Neuronal stem cell (in vitro differentiated cells): ENCODE measurements at regions not wholly inside any gene's neighbourhood (a gene's known extent, or its start where the extent isn't known, plus 50 kb on each side); places are given as distances from the start of the nearest gene placed in this dataset.

ENCODE experiments used
- DNase-seq: peaks from one replicate; pipeline ENCODE4 v3.0.0-alpha.2; 2013; ENCODE audit warnings: low spot score
- H2AFZ ChIP-seq: one replicate; pipeline ENCODE4 v1.6.1; 2013; ENCODE audit warnings: mild to moderate bottlenecking, low read length, inconsistent platforms
- H2AK5ac ChIP-seq: 2 replicates; pipeline ENCODE4 v1.6.1; 2013; ENCODE audit warnings: low read depth, mild to moderate bottlenecking, inconsistent platforms, low read length, moderate library complexity, mixed read lengths
- H2BK120ac ChIP-seq: 2 replicates; pipeline ENCODE4 v1.6.1; 2013; ENCODE audit warnings: low read depth, mild to moderate bottlenecking, inconsistent platforms, low read length, moderate library complexity, mixed read lengths
- H2BK12ac ChIP-seq: one replicate; pipeline ENCODE4 v1.6.1; 2013; ENCODE audit warnings: low read length, inconsistent platforms
- H2BK15ac ChIP-seq: 2 replicates; pipeline ENCODE4 v1.6.1; 2013; ENCODE audit warnings: mild to moderate bottlenecking, low read length, inconsistent platforms, mixed read lengths
- H2BK5ac ChIP-seq: one replicate; pipeline ENCODE4 v1.6.1; 2013; ENCODE audit warnings: inconsistent platforms, mild to moderate bottlenecking, low read length, moderate library complexity
- H3K14ac ChIP-seq: one replicate; pipeline ENCODE4 v1.6.1; 2013; ENCODE audit warnings: low read length, inconsistent platforms
- H3K18ac ChIP-seq: 2 replicates; pipeline ENCODE4 v1.6.1; 2013; ENCODE audit warnings: low read length, inconsistent platforms
- H3K23ac ChIP-seq: 2 replicates; pipeline ENCODE4 v1.6.1; 2013; ENCODE audit warnings: low read depth, mild to moderate bottlenecking, mixed read lengths, low read length, inconsistent platforms; ENCODE audit not compliant: poor library complexity
- H3K27ac ChIP-seq: replicated peaks from 3 replicates; pipeline ENCODE4 v1.5.1; 2013; ENCODE audit warnings: low read length, inconsistent platforms
- H3K27me3 ChIP-seq, 3 experiments: 2 replicates each; pipeline ENCODE4 v1.6.1; 2013; ENCODE audit warnings: low read length in 3 of 3, mild to moderate bottlenecking in 2 of 3, inconsistent platforms in 1 of 3, low read depth in 1 of 3, mixed read lengths in 1 of 3, moderate library complexity in 1 of 3; ENCODE audit not compliant: control insufficient read depth in 3 of 3, insufficient read depth in 3 of 3
- H3K36me3 ChIP-seq, 2 donors: replicated peaks in 1 of 2; 2 replicates each; pipeline ENCODE4 v1.6.1; 2013; ENCODE audit warnings: low read length in 2 of 2; ENCODE audit not compliant: control insufficient read depth in 2 of 2, insufficient read depth in 2 of 2
- H3K4ac ChIP-seq: 2 replicates; pipeline ENCODE4 v1.6.1; 2013; ENCODE audit warnings: inconsistent platforms, mild to moderate bottlenecking, low read length, moderate library complexity
- H3K4me1 ChIP-seq, 2 donors: 1 replicate in 1 of 2; 2 replicates in 1 of 2; pipeline ENCODE4 v1.6.1; 2013; ENCODE audit warnings: low read length in 2 of 2, low read depth in 1 of 2; ENCODE audit not compliant: control insufficient read depth in 2 of 2, insufficient read depth in 1 of 2
- H3K4me2 ChIP-seq: one replicate; pipeline ENCODE4 v1.6.1; 2013; ENCODE audit warnings: mild to moderate bottlenecking, low read length, inconsistent platforms; ENCODE audit not compliant: insufficient read depth, poor library complexity, severe bottlenecking
- H3K4me3 ChIP-seq, 2 donors: 2 replicates each; pipeline ENCODE4 v1.5.1; 2013; ENCODE audit warnings: low read length in 2 of 2, mild to moderate bottlenecking in 2 of 2, inconsistent platforms in 1 of 2, moderate library complexity in 1 of 2
- H3K79me1 ChIP-seq: one replicate; pipeline ENCODE4 v1.6.1; 2013; ENCODE audit warnings: low read depth, mild to moderate bottlenecking, inconsistent platforms, low read length, moderate library complexity
- H3K9ac ChIP-seq: one replicate; pipeline ENCODE4 v1.6.1; 2013; ENCODE audit warnings: mild to moderate bottlenecking, low read depth, low read length, inconsistent platforms; ENCODE audit not compliant: poor library complexity
- H3K9me3 ChIP-seq, 2 donors: replicated peaks in 1 of 2; 2 replicates each; pipeline versions ENCODE3 to v1.6.1; 2013; ENCODE audit warnings: low read length in 2 of 2, mild to moderate bottlenecking in 2 of 2, inconsistent platforms in 1 of 2, low read depth in 1 of 2, mixed read lengths in 1 of 2, moderate library complexity in 1 of 2; ENCODE audit not compliant: control insufficient read depth in 2 of 2, insufficient read depth in 1 of 2
- H4K8ac ChIP-seq: one replicate; pipeline ENCODE4 v1.6.1; 2013; ENCODE audit warnings: low read depth, mild to moderate bottlenecking, inconsistent platforms, low read length, moderate library complexity
- H4K91ac ChIP-seq: one replicate; pipeline ENCODE4 v1.6.1; 2013; ENCODE audit warnings: low read length, low read depth, mild to moderate bottlenecking, inconsistent platforms; ENCODE audit not compliant: poor library complexity
- WGBS, 2 donors: extraction: QIAGEN DNeasy Blood & Tissue Kit; methylation state at CpG; one replicate each; pipeline ENCODE4 v1.1.7; 2013; ENCODE audit warnings: missing lambda C conversion rate in 2 of 2, mixed read lengths in 1 of 2; ENCODE audit not compliant: insufficient read length in 2 of 2, insufficient replicate concordance in 1 of 2; ENCODE audit errors: extremely low coverage in 2 of 2; 5-methylcytosine and 5-hydroxymethylcytosine counted together

GRCh38 chr2:224241001-224241400 lies 160.9 kb downstream of the FAM124B start:
- Histone ChIP-seq H3K23ac (no peak overlapping the region), H3K79me1 (no peaks in the 10 kb centered on the region), H4K91ac (no peak overlapping the region), H2AK5ac (no peak overlapping the region), H3K36me3 (no peaks in the 10 kb centered on the region), H3K4ac (no peak overlapping the region), H2BK12ac (no peak overlapping the region), H4K8ac (no peak overlapping the region), H3K9ac (no peak overlapping the region), H3K4me1 (no peaks in the 10 kb centered on the region), H3K4me2 (no peak overlapping the region), H3K9me3 (no peaks in the 10 kb centered on the region), H3K14ac (no peak overlapping the region), H2BK120ac (no peak overlapping the region), H3K27ac (no peak overlapping the region), H2AFZ (no peak overlapping the region), H2BK15ac (no peak overlapping the region), H3K27me3 (no peaks in the 10 kb centered on the region), H3K4me3 (no peak overlapping the region), H2BK5ac (no peak overlapping the region), H3K18ac (no peak overlapping the region)
- no CpG with 5 or more reads among the region's 1 CpG for WGBS, 2 donors
- DNase-seq, result no peak

- Histone ChIP-seq H3K18ac (no peak overlapping the region), H2BK5ac (no peak overlapping the region), H3K9ac (no peak overlapping the region), H3K9me3 (peaks cover 0 to 3% of the 10 kb centered on the region in 2 donors), H3K79me1 (no peaks in the 10 kb centered on the region), H3K27me3 (no peaks in the 10 kb centered on the region), H3K4me1 (peaks cover 0 to 6% of the 10 kb centered on the region in 2 donors), H3K14ac (no peak overlapping the region), H2BK15ac (no peak overlapping the region), H3K4ac (no peak overlapping the region), H4K91ac (no peak overlapping the region), H3K4me2 (no peak overlapping the region), H2AK5ac (no peak overlapping the region), H3K4me3 (no peak overlapping the region), H4K8ac (no peak overlapping the region), H2BK12ac (no peak overlapping the region), H2AFZ (no peak overlapping the region), H3K23ac (no peak overlapping the region), H2BK120ac (no peak overlapping the region), H3K36me3 (no peaks in the 10 kb centered on the region), H3K27ac (no peak overlapping the region)
- DNase-seq, result no peak
- WGBS, 2 donors, result no CpG with 5 or more reads among the region's 2 CpGs
These were observed 177.9 kb downstream of the FAM124B start for GRCh38 chr2:224223851-224224555.

GRCh38 chr2:224222974-224223373 lies 178.9 kb downstream of the FAM124B start:
- no peak for DNase-seq
- Histone ChIP-seq H3K9ac (no peak overlapping the region), H4K8ac (no peak overlapping the region), H3K14ac (no peak overlapping the region), H2BK120ac (no peak overlapping the region), H3K23ac (no peak overlapping the region), H3K79me1 (no peaks in the 10 kb centered on the region), H4K91ac (no peak overlapping the region), H3K18ac (no peak overlapping the region), H2AK5ac (no peak overlapping the region), H3K4me3 (no peak overlapping the region), H3K27ac (no peak overlapping the region), H3K4me2 (no peak overlapping the region), H3K27me3 (no peaks in the 10 kb centered on the region), H2BK15ac (no peak overlapping the region), H2AFZ (no peak overlapping the region), H3K4me1 (peaks cover 0 to 6% of the 10 kb centered on the region in 2 donors), H3K36me3 (no peaks in the 10 kb centered on the region), H2BK5ac (no peak overlapping the region), H3K4ac (no peak overlapping the region), H3K9me3 (peaks cover 0 to 3% of the 10 kb centered on the region in 2 donors), H2BK12ac (no peak overlapping the region)
- no CpG with 5 or more reads among the region's 1 CpG for WGBS, 2 donors

GRCh38 chr2:224222291-224222690 lies 179.6 kb downstream of the FAM124B start:
- WGBS, 2 donors, result no CpG with 5 or more reads among the region's 4 CpGs
- H2BK5ac ChIP-seq, result no peak overlapping the region

More at GRCh38 chr2:224222291-224222690, 179.6 kb downstream of the FAM124B start:
- H2AK5ac ChIP-seq, result no peak overlapping the region
- H2BK12ac ChIP-seq, result no peak overlapping the region
- H4K91ac ChIP-seq, result no peak overlapping the region
- no peaks in the 10 kb centered on the region for H3K79me1 ChIP-seq
- no peak overlapping the region for H3K4ac ChIP-seq
- H3K23ac ChIP-seq, result no peak overlapping the region
- no peaks in the 10 kb centered on the region for H3K36me3 ChIP-seq
- peaks cover 0 to 6% of the 10 kb centered on the region in 2 donors for H3K4me1 ChIP-seq
- no peak overlapping the region for H4K8ac ChIP-seq
- H3K27ac ChIP-seq, result no peak overlapping the region
- H2BK120ac ChIP-seq, result no peak overlapping the region
- H2BK15ac ChIP-seq, result no peak overlapping the region
- no peak overlapping the region for H3K4me3 ChIP-seq
- no peaks in the 10 kb centered on the region for H3K27me3 ChIP-seq
- H2AFZ ChIP-seq, result no peak overlapping the region
- H3K18ac ChIP-seq, result no peak overlapping the region
- H3K9me3 ChIP-seq, result peaks cover 0 to 3% of the 10 kb centered on the region in 2 donors
- DNase-seq, result no peak
- H3K4me2 ChIP-seq, result no peak overlapping the region
- H3K14ac ChIP-seq, result no peak overlapping the region
- H3K9ac ChIP-seq, result no peak overlapping the region
